Osteocyte (in vitro differentiated cells): ENCODE measurements at regions not wholly inside any gene's neighbourhood (a gene's known extent, or its start where the extent isn't known, plus 50 kb on each side); places are given as distances from the start of the nearest gene placed in this dataset.

Source experiments
- DNase-seq: peaks from one replicate; pipeline ENCODE4 v3.0.0; 2021; ENCODE audit warnings: mixed read lengths; ENCODE audit not compliant: unreplicated experiment; ENCODE audit errors: extremely low spot score
- H3K27ac Mint-ChIP-seq: one replicate; pipeline ENCODE4 v1.8.0; 2021; ENCODE audit warnings: mild to moderate bottlenecking, mixed read lengths; ENCODE audit not compliant: unreplicated experiment
- H3K27me3 Mint-ChIP-seq: one replicate; pipeline ENCODE4 v1.8.0; 2021; ENCODE audit warnings: mixed read lengths; ENCODE audit not compliant: unreplicated experiment
- H3K36me3 Mint-ChIP-seq: one replicate; pipeline ENCODE4 v1.8.0; 2021; ENCODE audit warnings: mixed read lengths; ENCODE audit not compliant: unreplicated experiment
- H3K4me1 Mint-ChIP-seq: one replicate; pipeline ENCODE4 v1.8.0; 2021; ENCODE audit warnings: mixed read lengths; ENCODE audit not compliant: unreplicated experiment
- H3K4me3 Mint-ChIP-seq: one replicate; pipeline ENCODE4 v1.8.0; 2021; ENCODE audit warnings: mild to moderate bottlenecking, moderate library complexity, mixed read lengths; ENCODE audit not compliant: unreplicated experiment
- H3K9me3 Mint-ChIP-seq: one replicate; pipeline ENCODE4 v1.8.0; 2021; ENCODE audit warnings: mixed read lengths; ENCODE audit not compliant: unreplicated experiment
- CTCF ChIP-seq: fragments of 200-600 bp; sonication (generic); IDR thresholded peaks from 2 replicates; pipeline ENCODE4 v1.5.0; 2021; ENCODE audit warnings: antibody characterized with exemption, mild to moderate bottlenecking, moderate library complexity

GRCh38 chr2:177030451-177031105, 182.0 kb upstream of the HNRNPA3 start:
- Mint-ChIP-seq H3K9me3 (no peaks in the 10 kb centered on the region), H3K4me1 (no peaks in the 10 kb centered on the region), H3K27me3 (peaks cover 9% of the 10 kb centered on the region), H3K36me3 (no peaks in the 10 kb centered on the region), H3K27ac (no peak overlapping the region), H3K4me3 (no peak overlapping the region)
- no peak for TF ChIP-seq CTCF
- no peak for DNase-seq

GRCh38 chr2:177031438-177032180, 181.0 kb upstream of the HNRNPA3 start:
- DNase-seq: no peak
- no peak overlapping the region for H3K4me3 Mint-ChIP-seq

GRCh38 chr2:177036747-177037146, 175.8 kb upstream of the HNRNPA3 start:
- TF ChIP-seq CTCF: no peak
- Mint-ChIP-seq H3K4me3 (no peak overlapping the region), H3K27ac (no peak overlapping the region), H3K27me3 (peaks cover 18% of the 10 kb centered on the region), H3K9me3 (no peaks in the 10 kb centered on the region), H3K36me3 (no peaks in the 10 kb centered on the region), H3K4me1 (no peaks in the 10 kb centered on the region)
- no peak for DNase-seq

More at GRCh38 chr2:177031438-177032180, 181.0 kb upstream of the HNRNPA3 start:
- H3K4me1 Mint-ChIP-seq: no peaks in the 10 kb centered on the region
- peaks cover 9% of the 10 kb centered on the region for H3K27me3 Mint-ChIP-seq
- no peak for TF ChIP-seq CTCF
- H3K36me3 Mint-ChIP-seq: no peaks in the 10 kb centered on the region
- H3K27ac Mint-ChIP-seq: no peak overlapping the region
- no peaks in the 10 kb centered on the region for H3K9me3 Mint-ChIP-seq

- H3K4me1 Mint-ChIP-seq: no peaks in the 10 kb centered on the region
- no peaks in the 10 kb centered on the region for H3K36me3 Mint-ChIP-seq
- H3K27me3 Mint-ChIP-seq: peaks cover 16% of the 10 kb centered on the region
- H3K4me3 Mint-ChIP-seq: no peak overlapping the region
- H3K9me3 Mint-ChIP-seq: no peaks in the 10 kb centered on the region
- TF ChIP-seq CTCF: no peak
- no peak overlapping the region for H3K27ac Mint-ChIP-seq
- no peak for DNase-seq
Measured at GRCh38 chr2:177037569-177037968, 175.0 kb upstream of the HNRNPA3 start.

GRCh38 chr2:177038787-177039484, 173.7 kb upstream of the HNRNPA3 start:
- TF ChIP-seq CTCF: no peak
- H3K27me3 Mint-ChIP-seq: peaks cover 20% of the 10 kb centered on the region
- no peaks in the 10 kb centered on the region for H3K36me3 Mint-ChIP-seq
- no peak overlapping the region for H3K27ac Mint-ChIP-seq
- H3K4me1 Mint-ChIP-seq: no peaks in the 10 kb centered on the region
- H3K9me3 Mint-ChIP-seq: no peaks in the 10 kb centered on the region
- H3K4me3 Mint-ChIP-seq: no peak overlapping the region
- DNase-seq: no peak
